SU-DHL-6 (cell line): ENCODE measurements at regions not wholly inside any gene's neighbourhood (a gene's known extent, or its start where the extent isn't known, plus 50 kb on each side); places are given as distances from the start of the nearest gene placed in this dataset.

Experiments used
- H2AFZ ChIP-seq: fragments of 200-600 bp; sonication (generic); 2 replicates; pipeline ENCODE4 v1.6.1; 2014; ENCODE audit warnings: low read depth, mild to moderate bottlenecking, moderate library complexity, mixed read lengths, antibody characterized with exemption, low read length; ENCODE audit not compliant: severe bottlenecking
- H3F3A ChIP-seq: fragments of 200-600 bp; shearing (Covaris generic); 2 replicates; pipeline ENCODE4 v1.6.0; 2016; ENCODE audit warnings: antibody characterized with exemption, mild to moderate bottlenecking; ENCODE audit not compliant: insufficient read depth
- H3K27ac ChIP-seq: fragments of 200-600 bp; sonication (generic); 2 replicates; pipeline ENCODE4 v1.5.1; 2016; ENCODE audit warnings: low read depth, mild to moderate bottlenecking, low read length, moderate library complexity, mixed read lengths
- H3K27me3 ChIP-seq: fragments of 200-600 bp; sonication (generic), shearing (Covaris generic); 2 replicates; pipeline ENCODE4 v1.6.0; 2014; ENCODE audit warnings: mild to moderate bottlenecking, low read length
- H3K36me3 ChIP-seq: fragments of 200-600 bp; sonication (generic); 2 replicates; pipeline ENCODE4 v1.6.1; 2014; ENCODE audit warnings: mild to moderate bottlenecking, low read length, mixed read lengths
- H3K4me2 ChIP-seq: fragments of 300-600, 200-600 bp; shearing (Covaris generic), sonication (generic); 2 replicates; pipeline ENCODE4 v1.6.0; 2014; ENCODE audit warnings: low read length, low read depth, mild to moderate bottlenecking; ENCODE audit not compliant: poor library complexity, severe bottlenecking
- H3K4me3 ChIP-seq: fragments of 200-600 bp; sonication (generic); 2 replicates; pipeline ENCODE4 v1.5.1; 2014; ENCODE audit warnings: antibody characterized with exemption, low read length, mild to moderate bottlenecking, mixed read lengths; ENCODE audit not compliant: insufficient read depth, poor library complexity, severe bottlenecking
- H3K79me2 ChIP-seq: fragments of 200-600 bp; sonication (generic); 2 replicates; pipeline ENCODE4 v1.6.1; 2014; ENCODE audit warnings: mild to moderate bottlenecking, low read length, moderate library complexity; ENCODE audit not compliant: insufficient read depth
- H3K9ac ChIP-seq: fragments of 200-600 bp; sonication (generic); 2 replicates; pipeline ENCODE4 v1.7.0; 2014; ENCODE audit warnings: mild to moderate bottlenecking, low read length
- H3K9me2 ChIP-seq: fragments of 200-600 bp; sonication (generic); replicated peaks from 2 replicates; pipeline ENCODE4 v1.6.1; 2014; ENCODE audit warnings: low read length; ENCODE audit not compliant: insufficient read depth
- H3K9me3 ChIP-seq: fragments of 200-600 bp; sonication (generic); 2 replicates; pipeline ENCODE4 v1.6.1; 2014; ENCODE audit warnings: low read length, mixed read lengths; ENCODE audit not compliant: insufficient read depth
- H4K20me1 ChIP-seq: fragments of 200-600 bp; sonication (generic); 2 replicates; pipeline ENCODE4 v1.6.1; 2014; ENCODE audit warnings: low read depth, mild to moderate bottlenecking, antibody characterized with exemption, low read length, moderate library complexity, mixed read lengths
- CTCF ChIP-seq: fragments of 200-600 bp; sonication (generic); IDR thresholded peaks from one replicate; pipeline ENCODE4 v1.5.1; 2017; ENCODE audit warnings: antibody characterized with exemption, mild to moderate bottlenecking, low read length, moderate library complexity; ENCODE audit not compliant: insufficient read depth, poor library complexity, severe bottlenecking
- EZH2phosphoT487 ChIP-seq: fragments of 200-600 bp; sonication (generic), shearing (Covaris generic); conservative IDR thresholded peaks from 2 replicates; pipeline ENCODE4 v1.6.1; 2018; ENCODE audit warnings: mild to moderate bottlenecking, antibody characterized with exemption, low read length, moderate library complexity, mixed read lengths

GRCh38 chr5:174837919-174838902 is 113.8 kb downstream of the MSX2 start:
- no peaks in the 10 kb centered on the region for H4K20me1 ChIP-seq
- H3K27ac ChIP-seq = no peak overlapping the region
- H2AFZ ChIP-seq = no peak overlapping the region
- H3K4me3 ChIP-seq = no peak overlapping the region
- no peaks in the 10 kb centered on the region for H3K79me2 ChIP-seq
- TF ChIP-seq EZH2phosphoT487 = no peak
- TF ChIP-seq CTCF = no peak
- no peak overlapping the region for H3K9ac ChIP-seq
- no peak overlapping the region for H3K4me2 ChIP-seq
- no peaks in the 10 kb centered on the region for H3F3A ChIP-seq
- H3K9me2 ChIP-seq = no peaks in the 10 kb centered on the region
- no peaks in the 10 kb centered on the region for H3K36me3 ChIP-seq
- no peaks in the 10 kb centered on the region for H3K27me3 ChIP-seq
- H3K9me3 ChIP-seq = no peaks in the 10 kb centered on the region

GRCh38 chr5:174834081-174834480 is 109.7 kb downstream of the MSX2 start:
- Histone ChIP-seq H3K9me3 (no peaks in the 10 kb centered on the region), H3K79me2 (no peaks in the 10 kb centered on the region), H3F3A (no peaks in the 10 kb centered on the region), H3K4me2 (no peak overlapping the region), H3K36me3 (no peaks in the 10 kb centered on the region), H3K9ac (no peak overlapping the region), H3K27me3 (no peaks in the 10 kb centered on the region), H3K27ac (no peak overlapping the region), H3K9me2 (no peaks in the 10 kb centered on the region), H4K20me1 (no peaks in the 10 kb centered on the region), H3K4me3 (no peak overlapping the region), H2AFZ (no peak overlapping the region)
- TF ChIP-seq CTCF (no peak), EZH2phosphoT487 (no peak)

- no peaks in the 10 kb centered on the region for H3K9me3 ChIP-seq
- no peak overlapping the region for H3K27ac ChIP-seq
- no peaks in the 10 kb centered on the region for H3F3A ChIP-seq
- no peak overlapping the region for H3K4me3 ChIP-seq
- no peaks in the 10 kb centered on the region for H3K9me2 ChIP-seq
- TF ChIP-seq EZH2phosphoT487 (no peak), CTCF (no peak)
- no peak overlapping the region for H3K9ac ChIP-seq
- H3K4me2 ChIP-seq = no peak overlapping the region
- H2AFZ ChIP-seq = no peak overlapping the region
- H4K20me1 ChIP-seq = no peaks in the 10 kb centered on the region
- H3K36me3 ChIP-seq = no peaks in the 10 kb centered on the region
- H3K79me2 ChIP-seq = no peaks in the 10 kb centered on the region
- no peaks in the 10 kb centered on the region for H3K27me3 ChIP-seq
Measured at GRCh38 chr5:174832811-174833210, 108.4 kb downstream of the MSX2 start.
